IPS DF 4.7 (cell line): ENCODE measurements at regions not wholly inside any gene's neighbourhood (a gene's known extent, or its start where the extent isn't known, plus 50 kb on each side); places are given as distances from the start of the nearest gene placed in this dataset.
"Not testable (repeated sequence)": the region's sequence is repeated elsewhere in the genome, so short reads cannot be mapped to it uniquely, and the experiment has no call there.

Experiments
- DNase-seq: peaks from one replicate; pipeline ENCODE4 v3.0.0-alpha.2; 2013; ENCODE audit warnings: low spot score; ENCODE audit errors: extremely low read depth

DNA sequence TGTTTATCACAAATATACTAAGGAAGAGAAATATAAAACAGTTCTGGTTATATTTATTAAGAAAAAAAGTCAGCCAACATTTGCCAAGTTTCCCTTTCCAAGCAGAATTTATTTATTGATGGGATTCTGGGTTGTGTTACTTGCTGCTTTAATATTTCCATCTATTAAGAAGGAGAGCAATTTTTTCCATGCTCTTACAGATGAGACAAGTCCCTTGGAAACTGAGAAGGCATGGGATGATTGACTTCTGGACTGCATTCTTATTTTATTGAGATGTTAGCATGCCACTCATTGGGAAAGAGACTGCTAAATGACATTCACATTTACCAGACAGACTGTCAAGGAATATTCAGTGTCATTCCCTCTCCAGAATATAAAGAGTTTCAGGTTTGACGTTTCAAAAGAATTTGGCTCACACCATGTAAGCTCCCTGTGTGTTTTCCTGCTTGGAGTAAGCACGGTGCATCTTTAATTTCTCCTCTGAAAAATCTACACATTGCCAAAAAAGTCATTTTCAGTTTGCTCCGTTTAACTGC is 1565.2 kb upstream of the GOT2 start:
- no peak for DNase-seq

- no peak for DNase-seq
Measured at GRCh38 chr16:60295451-60295850, 1561.3 kb upstream of the GOT2 start.

GRCh38 chr16:60285794-60286193 is 1551.7 kb upstream of the GOT2 start:
- no peak for DNase-seq

GRCh38 chr16:60279061-60279665 is 1545.0 kb upstream of the GOT2 start:
- no peak for DNase-seq

GRCh38 chr16:60274431-60275019 is 1540.4 kb upstream of the GOT2 start:
- DNase-seq = no peak

- no peak for DNase-seq
Measured at GRCh38 chr16:60271781-60272180, 1537.7 kb upstream of the GOT2 start.

DNA sequence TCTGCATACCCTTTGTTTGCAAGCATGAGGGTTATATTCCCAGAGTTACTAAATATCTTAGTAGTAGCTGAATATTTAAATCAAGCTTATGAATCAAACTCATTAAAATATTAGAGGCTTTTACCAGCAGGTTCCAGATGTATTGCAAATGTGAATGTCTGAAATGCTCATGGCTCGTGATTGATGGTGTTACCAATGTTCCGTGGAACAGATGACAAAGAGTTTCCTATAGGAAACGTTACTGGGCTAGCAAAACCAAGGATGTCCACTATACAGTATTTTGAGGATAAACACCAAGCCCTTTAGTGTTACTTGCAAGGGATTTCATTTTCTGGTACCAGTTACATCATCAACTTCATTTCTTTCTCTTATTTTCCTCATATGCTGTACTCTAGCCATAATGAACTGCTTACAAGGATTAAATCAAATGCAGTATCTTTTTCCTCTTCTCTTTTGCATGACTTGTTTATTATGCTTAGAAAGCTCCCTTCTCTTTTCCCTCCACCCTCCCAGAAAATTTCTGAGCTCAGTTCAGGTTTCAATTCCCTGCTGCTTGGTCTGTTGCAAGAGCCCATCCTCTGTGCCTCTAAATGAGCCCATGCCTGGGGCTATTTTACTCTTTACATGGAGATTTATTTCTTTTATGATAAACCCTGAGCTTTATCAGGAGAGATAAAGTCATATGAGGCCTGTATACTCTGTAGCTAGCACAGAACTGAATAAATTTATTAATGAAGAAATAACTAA is 1537.1 kb upstream of the GOT2 start:
- no peak for DNase-seq

GRCh38 chr16:60261425-60261824 is 1527.3 kb upstream of the GOT2 start:
- no peak for DNase-seq

- DNase-seq = no peak
Measured at GRCh38 chr16:60259956-60260355, 1525.8 kb upstream of the GOT2 start.

DNA sequence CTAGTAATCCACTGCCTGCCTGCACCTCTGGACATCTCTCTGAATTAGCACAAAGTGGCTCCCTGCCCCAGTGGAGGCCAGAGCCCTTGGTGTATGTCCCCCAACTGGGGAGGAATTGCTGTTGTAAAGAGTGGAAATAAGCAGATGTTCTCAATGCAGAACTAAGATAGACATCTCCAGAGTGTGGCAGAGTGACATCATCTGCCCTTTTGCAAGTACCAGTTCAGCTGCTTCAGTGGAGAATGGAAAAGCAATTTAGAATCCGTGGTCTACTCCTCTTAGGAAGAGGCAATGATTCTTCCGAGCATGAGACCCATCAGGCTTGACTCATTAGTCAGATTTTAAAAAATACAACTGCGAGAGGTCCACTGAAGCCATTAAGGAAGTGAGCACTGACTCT is 1512.0 kb upstream of the GOT2 start:
- no peak for DNase-seq

DNA sequence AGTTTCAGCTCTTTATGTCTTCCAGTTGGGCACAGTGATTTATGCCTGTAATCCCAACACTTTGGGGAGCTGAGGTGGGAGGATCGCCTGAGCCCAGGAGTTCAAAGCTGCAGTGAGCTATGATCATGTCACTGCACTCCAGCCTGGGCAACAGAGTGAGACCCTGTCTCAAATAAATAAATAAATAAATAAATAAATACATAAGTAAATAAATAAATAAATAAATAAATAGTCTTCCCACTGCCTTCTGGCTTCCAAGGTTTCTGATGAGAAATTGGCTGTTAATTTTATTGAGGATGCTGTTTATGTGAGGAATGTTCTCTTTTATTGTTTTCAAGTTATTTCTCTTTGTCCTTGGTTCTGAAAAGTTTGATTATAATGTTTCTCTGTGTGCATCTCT is 1507.6 kb upstream of the GOT2 start:
- no peak for DNase-seq

DNA sequence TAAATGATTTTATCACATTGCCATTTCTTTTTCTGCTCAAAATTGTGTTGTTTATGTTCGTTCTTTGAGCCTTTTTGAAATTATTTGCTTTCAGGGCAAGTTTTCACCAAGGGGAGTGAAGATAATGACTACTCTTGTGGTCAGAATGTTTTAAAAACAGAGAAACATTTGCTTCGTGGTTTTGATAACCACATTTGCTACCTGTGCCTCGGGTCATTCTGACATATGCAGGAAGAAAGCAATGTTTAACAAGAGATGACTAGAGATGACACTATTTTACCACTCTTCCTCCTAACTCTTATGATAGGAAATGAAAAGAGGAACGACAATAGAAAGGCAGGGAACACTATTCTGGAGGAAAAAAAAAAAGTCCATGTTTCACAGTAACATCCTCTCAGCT is 1496.5 kb upstream of the GOT2 start:
- no peak for DNase-seq

- no peak for DNase-seq
Measured at GRCh38 chr16:60225541-60225940, 1491.4 kb upstream of the GOT2 start.

- no peak for DNase-seq
Measured at GRCh38 chr16:60217787-60218186, 1483.7 kb upstream of the GOT2 start.

GRCh38 chr16:60214311-60214710 is 1480.2 kb upstream of the GOT2 start:
- no peak for DNase-seq

DNA sequence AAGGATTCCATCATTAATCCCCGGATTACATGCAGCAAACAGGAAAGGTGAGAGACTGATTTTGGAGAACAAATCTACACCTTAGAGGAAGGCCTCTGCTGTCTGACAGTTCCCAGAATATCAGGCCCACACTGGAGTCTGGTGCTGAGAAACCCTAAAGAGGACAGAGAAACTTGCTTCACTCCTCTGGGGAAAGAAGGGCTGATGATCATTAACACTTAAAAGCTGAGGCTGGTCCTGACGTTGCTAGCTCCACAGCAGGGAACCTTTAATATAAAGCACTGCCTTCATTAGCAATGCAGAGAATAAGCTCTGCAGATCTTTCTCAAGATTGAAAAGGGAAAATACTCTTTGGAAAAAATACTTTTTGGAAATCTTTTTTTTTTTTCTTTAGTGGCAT is 1472.4 kb upstream of the GOT2 start:
- no peak for DNase-seq

DNA sequence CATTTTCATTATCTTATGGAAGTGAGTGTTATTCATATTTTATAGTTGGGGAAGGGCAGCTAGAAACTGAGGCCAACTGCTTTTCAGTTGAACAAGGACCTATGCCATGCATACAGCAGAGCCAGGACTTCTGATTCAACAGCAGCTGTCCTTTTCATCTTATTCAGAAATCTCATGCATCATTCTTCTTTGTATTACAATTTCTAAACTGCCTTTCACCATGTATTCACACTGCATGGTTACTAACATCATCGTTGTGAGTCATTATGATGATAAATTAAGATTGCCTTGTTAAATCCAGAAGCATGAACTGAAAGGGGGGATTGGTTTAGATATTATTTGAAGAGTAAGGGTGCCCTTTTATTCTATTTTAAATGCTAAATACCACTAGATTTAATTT is 1470.1 kb upstream of the GOT2 start:
- DNase-seq = no peak

DNA sequence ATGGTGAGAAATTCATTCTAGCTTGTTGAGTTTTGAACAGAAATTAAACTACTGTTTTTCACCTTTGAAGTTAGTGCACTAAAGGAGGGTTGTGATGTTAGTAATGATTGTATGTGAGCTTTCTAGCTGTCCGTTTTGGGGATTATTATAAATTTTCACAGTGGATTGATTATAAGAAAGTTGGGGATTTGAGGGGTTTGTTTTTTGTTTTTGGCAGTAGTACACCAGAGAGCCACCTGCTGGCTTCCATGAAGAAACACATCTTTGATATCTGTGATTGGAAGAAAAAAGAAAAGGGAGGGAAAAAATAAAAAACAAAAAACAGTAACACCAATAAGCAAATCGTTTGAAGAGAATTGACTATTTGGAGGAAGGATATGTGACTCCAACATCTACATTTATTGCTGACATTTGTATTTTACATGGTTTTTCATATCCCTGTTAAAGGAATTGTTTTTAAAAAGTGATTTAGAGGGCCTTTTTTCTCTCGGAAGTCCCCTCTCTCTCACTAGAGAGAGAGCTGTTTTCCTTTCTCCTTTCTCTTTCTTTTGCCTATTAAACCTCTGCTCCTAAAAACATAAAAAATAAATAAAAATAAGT is 1469.5 kb upstream of the GOT2 start:
- DNase-seq = no peak

GRCh38 chr16:60200729-60201128 is 1466.6 kb upstream of the GOT2 start:
- not testable (repeated sequence) for DNase-seq

DNA sequence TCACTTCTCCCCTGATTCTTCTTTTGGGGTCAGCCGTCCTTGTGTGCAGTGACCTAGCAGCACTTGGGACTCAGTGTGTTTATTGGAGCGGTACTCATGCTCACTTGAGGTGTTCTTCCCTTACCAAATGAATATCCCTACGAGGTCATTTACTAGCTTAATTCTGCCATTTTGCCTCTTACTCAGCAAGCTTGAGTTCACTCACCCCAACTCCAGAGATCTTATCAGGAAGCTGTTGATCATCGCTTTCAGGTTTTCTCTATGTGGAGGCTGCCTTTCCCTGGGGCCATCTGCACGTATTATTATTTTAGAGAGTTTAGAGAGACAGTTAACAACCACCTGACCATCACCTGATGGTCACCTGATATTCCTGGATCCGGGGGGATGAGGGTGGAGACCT is 1466.0 kb upstream of the GOT2 start:
- no peak for DNase-seq

- DNase-seq = no peak
Measured at GRCh38 chr16:60199150-60199549, 1465.0 kb upstream of the GOT2 start.

- no peak for DNase-seq
Measured at GRCh38 chr16:60181536-60181935, 1447.4 kb upstream of the GOT2 start.
